ENCODE measurements at regions not wholly inside any gene's neighbourhood (a gene's known extent, or its start where the extent isn't known, plus 50 kb on each side); places are given as distances from the start of the nearest gene placed in this dataset.

- H4K20me1 ChIP-seq (ENCODE audit: insufficient read depth, low read length): no peaks in the 10 kb centered on the region
- TF ChIP-seq EZH2 (IDR thresholded peaks at IDR 0.05; ENCODE audit: borderline replicate concordance, low read length) (no peak), CTCF (IDR thresholded peaks at IDR 0.05; ENCODE audit: low read length) (no peak)
- H3K9ac ChIP-seq (ENCODE audit: low read length): no peak overlapping the region
- H3K4me1 ChIP-seq (ENCODE audit: insufficient read depth, low read length, severe bottlenecking): no peaks in the 10 kb centered on the region
- no peak overlapping the region for H3K27ac ChIP-seq (ENCODE audit: low read depth, low read length, poor library complexity, severe bottlenecking)
- H3F3A ChIP-seq (ENCODE audit: insufficient read depth, low read length): no peaks in the 10 kb centered on the region
- no peaks in the 10 kb centered on the region for H3K79me2 ChIP-seq (ENCODE audit: insufficient read depth, low read length)
- no peaks in the 10 kb centered on the region for H3K9me3 ChIP-seq (ENCODE audit: low read length)
- no peak overlapping the region for H2AFZ ChIP-seq (ENCODE audit: low read length)
- H3K27me3 ChIP-seq (ENCODE audit: insufficient read depth, low read length): no peaks in the 10 kb centered on the region
- H3K9me2 ChIP-seq (ENCODE audit: low read depth, low read length): no peaks in the 10 kb centered on the region
- no peak overlapping the region for H3K4me3 ChIP-seq (ENCODE audit: low read depth, low read length, poor library complexity, severe bottlenecking)
- no peak overlapping the region for H3K4me2 ChIP-seq (ENCODE audit: low read length)
- no peaks in the 10 kb centered on the region for H3K36me3 ChIP-seq (ENCODE audit: insufficient read depth, low read length)
Measured at GRCh38 chr13:73340069-73340468, 281.3 kb downstream of the KLF5 start.

DNA sequence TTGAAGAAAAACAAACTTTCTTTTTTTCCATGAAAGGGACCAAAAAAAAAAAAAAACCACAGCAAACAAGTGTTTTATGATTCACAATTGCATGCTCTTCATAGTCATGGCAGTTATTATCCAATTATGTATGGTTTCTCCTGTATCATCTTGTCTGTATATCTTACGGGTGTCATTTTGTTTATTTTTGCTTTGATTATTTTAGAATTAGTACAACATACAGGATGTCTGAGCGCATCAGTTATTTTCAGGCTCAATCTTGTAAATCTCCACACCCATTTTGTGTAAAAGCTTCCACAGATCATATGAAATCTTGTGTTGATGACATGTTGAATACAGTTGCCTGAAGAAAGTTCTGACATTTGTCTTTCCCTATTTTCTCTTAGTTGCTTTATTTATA, 280.3 kb downstream of the KLF5 start:
- Histone ChIP-seq H4K20me1 (ENCODE audit: insufficient read depth, low read length) (no peaks in the 10 kb centered on the region), H3F3A (ENCODE audit: insufficient read depth, low read length) (no peaks in the 10 kb centered on the region), H3K4me2 (ENCODE audit: low read length) (no peak overlapping the region), H3K9me3 (ENCODE audit: low read length) (no peaks in the 10 kb centered on the region), H3K4me1 (ENCODE audit: insufficient read depth, low read length, severe bottlenecking) (no peaks in the 10 kb centered on the region), H3K27me3 (ENCODE audit: insufficient read depth, low read length) (no peaks in the 10 kb centered on the region), H3K36me3 (ENCODE audit: insufficient read depth, low read length) (no peaks in the 10 kb centered on the region), H3K9me2 (ENCODE audit: low read depth, low read length) (no peaks in the 10 kb centered on the region), H3K79me2 (ENCODE audit: insufficient read depth, low read length) (no peaks in the 10 kb centered on the region), H3K9ac (ENCODE audit: low read length) (no peak overlapping the region), H3K4me3 (ENCODE audit: low read depth, low read length, poor library complexity, severe bottlenecking) (no peak overlapping the region), H2AFZ (ENCODE audit: low read length) (no peak overlapping the region), H3K27ac (ENCODE audit: low read depth, low read length, poor library complexity, severe bottlenecking) (no peak overlapping the region)
- TF ChIP-seq CTCF (IDR thresholded peaks at IDR 0.05; ENCODE audit: low read length) (no peak), EZH2 (IDR thresholded peaks at IDR 0.05; ENCODE audit: borderline replicate concordance, low read length) (no peak)

GRCh38 chr13:73338389-73338788, 279.6 kb downstream of the KLF5 start:
- Histone ChIP-seq H3K4me3 (ENCODE audit: low read depth, low read length, poor library complexity, severe bottlenecking) (no peak overlapping the region), H3K9me2 (ENCODE audit: low read depth, low read length) (no peaks in the 10 kb centered on the region), H4K20me1 (ENCODE audit: insufficient read depth, low read length) (no peaks in the 10 kb centered on the region), H3F3A (ENCODE audit: insufficient read depth, low read length) (no peaks in the 10 kb centered on the region), H3K9ac (ENCODE audit: low read length) (no peak overlapping the region), H3K27ac (ENCODE audit: low read depth, low read length, poor library complexity, severe bottlenecking) (no peak overlapping the region), H3K36me3 (ENCODE audit: insufficient read depth, low read length) (no peaks in the 10 kb centered on the region), H3K27me3 (ENCODE audit: insufficient read depth, low read length) (no peaks in the 10 kb centered on the region), H3K4me1 (ENCODE audit: insufficient read depth, low read length, severe bottlenecking) (no peaks in the 10 kb centered on the region), H3K4me2 (ENCODE audit: low read length) (no peak overlapping the region), H2AFZ (ENCODE audit: low read length) (no peak overlapping the region), H3K9me3 (ENCODE audit: low read length) (no peaks in the 10 kb centered on the region), H3K79me2 (ENCODE audit: insufficient read depth, low read length) (no peaks in the 10 kb centered on the region)
- TF ChIP-seq CTCF (IDR thresholded peaks at IDR 0.05; ENCODE audit: low read length): no peak
- TF ChIP-seq EZH2 (IDR thresholded peaks at IDR 0.05; ENCODE audit: borderline replicate concordance, low read length): no peak
